Gastroesophageal sphincter (tissue), 4 donors: ENCODE measurements at regions not wholly inside any gene's neighbourhood (a gene's known extent, or its start where the extent isn't known, plus 50 kb on each side); places are given as distances from the start of the nearest gene placed in this dataset.

Source experiments
- ATAC-seq: fragments of 150-250 bp; one replicate; pipeline ENCODE4 v1.9.1; 2016; ENCODE audit warnings: mild to moderate bottlenecking, moderate library complexity
- H3K27ac ChIP-seq, 4 donors: fragments of 200-600 bp; sonication (generic) in 3 of 4; 1 replicate in 3 of 4; 2 replicates in 1 of 4; pipeline ENCODE4 v1.5.1; 2016 to 2019
- H3K27me3 ChIP-seq: fragments of 200-600 bp; sonication (generic); one replicate; pipeline ENCODE4 v1.5.1; 2019
- H3K36me3 ChIP-seq, 2 donors: fragments of 200-600 bp; sonication (generic); one replicate each; pipeline ENCODE4 v1.5.1; 2019; ENCODE audit warnings: control low read depth in 1 of 2
- H3K4me1 ChIP-seq, 3 donors: fragments of 200-600 bp; sonication (generic); 1 replicate in 2 of 3; 2 replicates in 1 of 3; pipeline ENCODE4 v1.5.1; 2016 to 2019; ENCODE audit warnings: control low read depth in 2 of 3
- H3K4me3 ChIP-seq, 2 donors: fragments of 200-600 bp; sonication (generic); one replicate each; pipeline ENCODE4 v1.5.1; 2019; ENCODE audit warnings: mild to moderate bottlenecking in 1 of 2, moderate library complexity in 1 of 2
- H3K9me3 ChIP-seq, 3 donors: fragments of 200-600 bp; sonication (generic); one replicate each; pipeline ENCODE4 v1.5.1; 2017 to 2019; ENCODE audit warnings: control low read depth in 2 of 3
- EP300 ChIP-seq: sonication (generic); formaldehyde crosslinking; IDR thresholded peaks from one replicate; pipeline ENCODE4 v1.6.1; 2017; ENCODE audit warnings: antibody characterized with exemption, mild to moderate bottlenecking
- POLR2A ChIP-seq, 2 donors: fragments of 450-650 bp; IDR thresholded peaks; one replicate each; pipeline ENCODE4 v1.6.1; 2017; ENCODE audit warnings: antibody characterized with exemption in 2 of 2, mild to moderate bottlenecking in 2 of 2, moderate library complexity in 1 of 2
- POLR2AphosphoS5 ChIP-seq: sonication (generic); formaldehyde crosslinking; IDR thresholded peaks from one replicate; pipeline ENCODE4 v1.6.1; 2017; ENCODE audit warnings: antibody characterized with exemption
- WGBS, 2 donors: methylation state at CpG; one replicate each; pipeline ENCODE4 v1.1.5; 2018; ENCODE audit warnings: low coverage in 1 of 2; 5-methylcytosine and 5-hydroxymethylcytosine counted together
- TF ChIP-seq, protein P1 (sequence below), 4 experiments: fragments of 200-600 bp in 2 of 4; fragments of 450-650 bp in 2 of 4; sonication (generic) in 1 of 4; IDR thresholded peaks; one replicate each; pipeline ENCODE4 v1.5.1; 2017 to 2019; ENCODE audit warnings: antibody characterized with exemption in 4 of 4, mild to moderate bottlenecking in 2 of 4, moderate library complexity in 2 of 4

DNA sequence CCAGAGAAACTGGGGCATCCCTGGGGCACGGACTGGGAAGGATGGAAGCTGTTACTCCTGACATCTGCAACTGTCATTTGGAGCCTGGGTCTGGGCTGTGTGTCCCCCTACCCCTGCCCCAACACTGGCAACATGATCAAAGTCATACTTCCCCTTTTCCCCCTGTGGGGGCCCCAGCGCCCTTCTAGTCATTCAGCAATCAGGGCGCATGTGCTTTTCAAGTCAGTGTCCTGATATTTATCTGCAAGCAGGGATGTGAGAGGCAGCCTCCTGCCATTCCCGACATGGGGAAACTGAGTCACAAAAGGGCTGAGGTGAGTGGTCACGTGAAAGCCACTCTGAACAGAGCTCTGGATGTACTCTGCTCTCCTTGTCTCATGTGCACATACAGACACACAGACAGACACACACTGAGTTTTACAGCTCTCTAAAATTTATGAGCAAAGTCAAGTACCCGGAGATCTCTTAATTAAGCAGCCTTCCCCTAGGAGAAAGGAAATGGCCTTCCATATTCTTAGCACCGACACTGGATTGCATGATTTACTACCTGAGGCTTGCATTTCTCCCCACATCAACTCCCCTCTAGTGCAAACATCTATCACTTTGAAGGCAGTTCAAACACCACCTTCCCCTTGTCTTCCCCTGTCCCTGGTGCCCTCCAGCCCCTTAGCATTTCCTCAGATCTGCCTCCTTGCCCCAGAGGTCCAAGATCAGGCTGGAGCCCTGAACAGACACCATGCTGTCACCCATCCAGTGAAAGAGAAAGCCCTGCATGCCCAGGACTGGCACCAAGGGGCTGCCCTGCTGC, 170.7 kb downstream of the CDC5L start:
- no peak overlapping the region for H3K4me3 ChIP-seq
- ATAC-seq = no peak
- peak overlapping the region in 3 of 4 donors; percentile 2 to 67 (median 38) for H3K27ac ChIP-seq
- 67 to 86% methylated on average over 4 to 7 of the region's 7 CpGs for WGBS, 2 donors
- TF ChIP-seq EP300 (no peak), POLR2A (IDR thresholded peaks at IDR 0.05) (no peak), POLR2AphosphoS5 (no peak)
- TF ChIP-seq, protein P1, sequence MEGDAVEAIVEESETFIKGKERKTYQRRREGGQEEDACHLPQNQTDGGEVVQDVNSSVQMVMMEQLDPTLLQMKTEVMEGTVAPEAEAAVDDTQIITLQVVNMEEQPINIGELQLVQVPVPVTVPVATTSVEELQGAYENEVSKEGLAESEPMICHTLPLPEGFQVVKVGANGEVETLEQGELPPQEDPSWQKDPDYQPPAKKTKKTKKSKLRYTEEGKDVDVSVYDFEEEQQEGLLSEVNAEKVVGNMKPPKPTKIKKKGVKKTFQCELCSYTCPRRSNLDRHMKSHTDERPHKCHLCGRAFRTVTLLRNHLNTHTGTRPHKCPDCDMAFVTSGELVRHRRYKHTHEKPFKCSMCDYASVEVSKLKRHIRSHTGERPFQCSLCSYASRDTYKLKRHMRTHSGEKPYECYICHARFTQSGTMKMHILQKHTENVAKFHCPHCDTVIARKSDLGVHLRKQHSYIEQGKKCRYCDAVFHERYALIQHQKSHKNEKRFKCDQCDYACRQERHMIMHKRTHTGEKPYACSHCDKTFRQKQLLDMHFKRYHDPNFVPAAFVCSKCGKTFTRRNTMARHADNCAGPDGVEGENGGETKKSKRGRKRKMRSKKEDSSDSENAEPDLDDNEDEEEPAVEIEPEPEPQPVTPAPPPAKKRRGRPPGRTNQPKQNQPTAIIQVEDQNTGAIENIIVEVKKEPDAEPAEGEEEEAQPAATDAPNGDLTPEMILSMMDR (IDR thresholded peaks at IDR 0.05) = no peak
- H3K4me1 ChIP-seq = peaks cover 3 to 32% (median 15%) of the 10 kb centered on the region in 3 donors
- H3K36me3 ChIP-seq = no peaks in the 10 kb centered on the region
- H3K27me3 ChIP-seq = peaks cover 22% of the 10 kb centered on the region
- H3K9me3 ChIP-seq = no peaks in the 10 kb centered on the region

- H3K4me1 ChIP-seq = peaks cover 3 to 32% (median 15%) of the 10 kb centered on the region in 3 donors
- H3K27me3 ChIP-seq = peaks cover 19% of the 10 kb centered on the region
- peak overlapping the region in 3 of 4 donors; percentile 2 to 67 (median 38) for H3K27ac ChIP-seq
- TF ChIP-seq POLR2AphosphoS5 = peak; percentile 53
- TF ChIP-seq, protein P1 (IDR thresholded peaks at IDR 0.05) = no peak
- H3K9me3 ChIP-seq = no peaks in the 10 kb centered on the region
- no peak overlapping the region for H3K4me3 ChIP-seq
- no peaks in the 10 kb centered on the region for H3K36me3 ChIP-seq
- WGBS, 2 donors = 42% methylated on average over 2 of the region's 2 CpGs; no CpG with 5 or more reads in 1 of the 2 donors
- ATAC-seq = peak; percentile 27
These were observed 171.3 kb downstream of the CDC5L start for GRCh38 chr6:44558832-44559251.

DNA sequence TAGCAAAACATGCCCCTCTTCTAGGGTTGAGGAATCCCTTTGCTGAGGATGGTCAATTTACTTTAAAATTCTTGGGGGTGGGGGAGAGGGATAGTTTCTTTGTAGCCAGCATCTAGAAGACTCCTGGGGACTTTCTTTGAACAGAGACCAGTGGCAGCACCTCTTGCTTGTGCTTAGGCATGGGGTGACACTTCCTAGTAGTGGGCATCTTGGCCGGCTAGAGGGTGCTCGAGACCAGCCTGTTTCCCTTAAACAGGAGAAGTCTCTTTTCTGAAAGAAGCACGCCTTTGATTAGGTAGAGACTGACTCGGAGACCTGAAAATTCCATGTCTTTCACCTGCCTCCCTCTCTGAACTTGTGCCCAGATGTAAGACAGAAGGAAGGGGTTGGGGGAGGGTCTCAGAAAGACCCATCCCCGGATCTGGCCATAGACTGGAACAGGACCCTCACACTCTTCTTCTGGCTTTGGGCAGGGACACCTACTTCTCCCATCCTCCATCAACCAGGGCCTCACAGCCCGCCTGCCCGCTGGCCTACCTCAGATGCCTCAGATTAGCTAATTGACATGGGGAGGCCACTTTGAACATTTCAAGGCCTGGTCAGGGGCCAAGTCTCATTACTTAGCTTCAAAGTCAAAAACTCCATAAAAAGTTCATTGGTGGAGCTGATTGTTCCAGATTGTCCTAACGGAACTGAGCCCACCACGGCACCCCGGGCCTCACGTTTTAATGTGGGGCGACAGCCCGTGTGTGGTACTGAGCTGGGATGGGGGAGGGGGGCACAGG, 172.2 kb downstream of the CDC5L start:
- Histone ChIP-seq H3K27me3 (peaks cover 19% of the 10 kb centered on the region), H3K9me3 (no peaks in the 10 kb centered on the region), H3K4me3 (no peak overlapping the region), H3K27ac (peak overlapping the region in 3 of 4 donors; percentile 2 to 46 (median 38)), H3K36me3 (no peaks in the 10 kb centered on the region), H3K4me1 (peaks cover 3 to 32% (median 15%) of the 10 kb centered on the region in 3 donors)
- WGBS, 2 donors = 88 to 100% methylated on average over 5 to 7 of the region's 13 CpGs
- no peak for ATAC-seq
- TF ChIP-seq, protein P1 (IDR thresholded peaks at IDR 0.05) = no peak
- no peak for TF ChIP-seq EP300

- WGBS, 2 donors = 87% methylated on average over 6 of the region's 12 CpGs
- Histone ChIP-seq H3K36me3 (no peaks in the 10 kb centered on the region), H3K27ac (no peak overlapping the region), H3K27me3 (peaks cover 19% of the 10 kb centered on the region), H3K4me1 (peaks cover 3 to 32% (median 15%) of the 10 kb centered on the region in 3 donors), H3K9me3 (no peaks in the 10 kb centered on the region), H3K4me3 (no peak overlapping the region)
- TF ChIP-seq EP300 (no peak), POLR2AphosphoS5 (no peak), POLR2A (IDR thresholded peaks at IDR 0.05) (no peak)
- TF ChIP-seq, protein P1 (IDR thresholded peaks at IDR 0.05) = no peak
- ATAC-seq = no peak
These were observed 173.1 kb downstream of the CDC5L start for GRCh38 chr6:44560458-44561059.
